GM23338 (cell line): ENCODE measurements at regions not wholly inside any gene's neighbourhood (a gene's known extent, or its start where the extent isn't known, plus 50 kb on each side); places are given as distances from the start of the nearest gene placed in this dataset.

ENCODE experiments used
- EZH2 ChIP-seq: fragments of 200-600 bp; sonication (generic); IDR thresholded peaks from one replicate; pipeline ENCODE4 v1.8.0; 2017; ENCODE audit warnings: antibody characterized with exemption, mild to moderate bottlenecking, low read depth; ENCODE audit not compliant: unreplicated experiment
- POLR2AphosphoS5 ChIP-seq: IDR thresholded peaks from 2 replicates; pipeline ENCODE4 v1.6.1; 2016; ENCODE audit warnings: antibody characterized with exemption, low read depth
- ZNF114 ChIP-seq: fragments of 250-450 bp; sonication (Bioruptor Pico); IDR thresholded peaks from 2 replicates; pipeline ENCODE4 v1.5.0; 2020; ENCODE audit warnings: mild to moderate bottlenecking, moderate library complexity
- TF ChIP-seq, protein P1 (sequence below), 2 experiments: fragments of 200-600 bp in 1 of 2; sonication (generic) in 1 of 2; conservative IDR thresholded peaks; 2 replicates each; pipeline versions ENCODE4 v1.5.1 to v1.6.1; 2016 to 2017; ENCODE audit warnings: antibody characterized with exemption in 2 of 2, low read depth in 2 of 2, mild to moderate bottlenecking in 2 of 2, moderate library complexity in 1 of 2
- TF ChIP-seq, protein P2 (sequence below): IDR thresholded peaks from one replicate; pipeline ENCODE4 v1.6.1; 2018; ENCODE audit warnings: antibody characterized with exemption; ENCODE audit not compliant: unreplicated experiment

DNA sequence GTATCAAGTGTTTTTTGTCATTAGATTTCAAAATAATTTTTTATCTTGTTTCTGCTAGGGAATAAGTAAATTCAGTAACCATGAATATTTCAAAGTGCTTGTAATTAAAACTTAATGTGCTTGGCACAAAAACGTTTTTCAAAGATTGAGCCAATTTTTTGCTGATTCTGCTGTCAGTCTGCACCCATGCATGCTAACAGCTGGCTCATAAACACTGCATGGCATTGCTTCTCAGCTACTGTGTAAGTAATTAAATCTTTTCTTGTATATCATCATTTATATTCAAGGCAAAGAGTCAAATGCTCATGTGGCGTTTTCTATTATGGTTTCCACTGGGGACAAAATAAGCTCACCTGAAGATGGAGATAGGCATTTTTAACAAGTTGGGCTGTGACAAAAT lies 66.8 kb upstream of the SPANXN2 start:
- no peak for TF ChIP-seq POLR2AphosphoS5
- TF ChIP-seq, protein P1, sequence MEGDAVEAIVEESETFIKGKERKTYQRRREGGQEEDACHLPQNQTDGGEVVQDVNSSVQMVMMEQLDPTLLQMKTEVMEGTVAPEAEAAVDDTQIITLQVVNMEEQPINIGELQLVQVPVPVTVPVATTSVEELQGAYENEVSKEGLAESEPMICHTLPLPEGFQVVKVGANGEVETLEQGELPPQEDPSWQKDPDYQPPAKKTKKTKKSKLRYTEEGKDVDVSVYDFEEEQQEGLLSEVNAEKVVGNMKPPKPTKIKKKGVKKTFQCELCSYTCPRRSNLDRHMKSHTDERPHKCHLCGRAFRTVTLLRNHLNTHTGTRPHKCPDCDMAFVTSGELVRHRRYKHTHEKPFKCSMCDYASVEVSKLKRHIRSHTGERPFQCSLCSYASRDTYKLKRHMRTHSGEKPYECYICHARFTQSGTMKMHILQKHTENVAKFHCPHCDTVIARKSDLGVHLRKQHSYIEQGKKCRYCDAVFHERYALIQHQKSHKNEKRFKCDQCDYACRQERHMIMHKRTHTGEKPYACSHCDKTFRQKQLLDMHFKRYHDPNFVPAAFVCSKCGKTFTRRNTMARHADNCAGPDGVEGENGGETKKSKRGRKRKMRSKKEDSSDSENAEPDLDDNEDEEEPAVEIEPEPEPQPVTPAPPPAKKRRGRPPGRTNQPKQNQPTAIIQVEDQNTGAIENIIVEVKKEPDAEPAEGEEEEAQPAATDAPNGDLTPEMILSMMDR (conservative IDR thresholded peaks at IDR 0.05; ENCODE audit: low read depth in 2 of 2): no peak
- no peak for TF ChIP-seq EZH2
- TF ChIP-seq ZNF114 (CRISPR knock-in tag): no peak
- TF ChIP-seq, protein P2, sequence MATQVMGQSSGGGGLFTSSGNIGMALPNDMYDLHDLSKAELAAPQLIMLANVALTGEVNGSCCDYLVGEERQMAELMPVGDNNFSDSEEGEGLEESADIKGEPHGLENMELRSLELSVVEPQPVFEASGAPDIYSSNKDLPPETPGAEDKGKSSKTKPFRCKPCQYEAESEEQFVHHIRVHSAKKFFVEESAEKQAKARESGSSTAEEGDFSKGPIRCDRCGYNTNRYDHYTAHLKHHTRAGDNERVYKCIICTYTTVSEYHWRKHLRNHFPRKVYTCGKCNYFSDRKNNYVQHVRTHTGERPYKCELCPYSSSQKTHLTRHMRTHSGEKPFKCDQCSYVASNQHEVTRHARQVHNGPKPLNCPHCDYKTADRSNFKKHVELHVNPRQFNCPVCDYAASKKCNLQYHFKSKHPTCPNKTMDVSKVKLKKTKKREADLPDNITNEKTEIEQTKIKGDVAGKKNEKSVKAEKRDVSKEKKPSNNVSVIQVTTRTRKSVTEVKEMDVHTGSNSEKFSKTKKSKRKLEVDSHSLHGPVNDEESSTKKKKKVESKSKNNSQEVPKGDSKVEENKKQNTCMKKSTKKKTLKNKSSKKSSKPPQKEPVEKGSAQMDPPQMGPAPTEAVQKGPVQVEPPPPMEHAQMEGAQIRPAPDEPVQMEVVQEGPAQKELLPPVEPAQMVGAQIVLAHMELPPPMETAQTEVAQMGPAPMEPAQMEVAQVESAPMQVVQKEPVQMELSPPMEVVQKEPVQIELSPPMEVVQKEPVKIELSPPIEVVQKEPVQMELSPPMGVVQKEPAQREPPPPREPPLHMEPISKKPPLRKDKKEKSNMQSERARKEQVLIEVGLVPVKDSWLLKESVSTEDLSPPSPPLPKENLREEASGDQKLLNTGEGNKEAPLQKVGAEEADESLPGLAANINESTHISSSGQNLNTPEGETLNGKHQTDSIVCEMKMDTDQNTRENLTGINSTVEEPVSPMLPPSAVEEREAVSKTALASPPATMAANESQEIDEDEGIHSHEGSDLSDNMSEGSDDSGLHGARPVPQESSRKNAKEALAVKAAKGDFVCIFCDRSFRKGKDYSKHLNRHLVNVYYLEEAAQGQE: no peak
